ENCODE measurements at regions not wholly inside any gene's neighbourhood (a gene's known extent, or its start where the extent isn't known, plus 50 kb on each side); places are given as distances from the start of the nearest gene placed in this dataset.
A peak's percentile ranks its signal among the peaks of the same experiment; 100 is the strongest.
"Not testable (repeated sequence)": the region's sequence is repeated elsewhere in the genome, so short reads cannot be mapped to it uniquely, and the experiment has no call there.

DNA sequence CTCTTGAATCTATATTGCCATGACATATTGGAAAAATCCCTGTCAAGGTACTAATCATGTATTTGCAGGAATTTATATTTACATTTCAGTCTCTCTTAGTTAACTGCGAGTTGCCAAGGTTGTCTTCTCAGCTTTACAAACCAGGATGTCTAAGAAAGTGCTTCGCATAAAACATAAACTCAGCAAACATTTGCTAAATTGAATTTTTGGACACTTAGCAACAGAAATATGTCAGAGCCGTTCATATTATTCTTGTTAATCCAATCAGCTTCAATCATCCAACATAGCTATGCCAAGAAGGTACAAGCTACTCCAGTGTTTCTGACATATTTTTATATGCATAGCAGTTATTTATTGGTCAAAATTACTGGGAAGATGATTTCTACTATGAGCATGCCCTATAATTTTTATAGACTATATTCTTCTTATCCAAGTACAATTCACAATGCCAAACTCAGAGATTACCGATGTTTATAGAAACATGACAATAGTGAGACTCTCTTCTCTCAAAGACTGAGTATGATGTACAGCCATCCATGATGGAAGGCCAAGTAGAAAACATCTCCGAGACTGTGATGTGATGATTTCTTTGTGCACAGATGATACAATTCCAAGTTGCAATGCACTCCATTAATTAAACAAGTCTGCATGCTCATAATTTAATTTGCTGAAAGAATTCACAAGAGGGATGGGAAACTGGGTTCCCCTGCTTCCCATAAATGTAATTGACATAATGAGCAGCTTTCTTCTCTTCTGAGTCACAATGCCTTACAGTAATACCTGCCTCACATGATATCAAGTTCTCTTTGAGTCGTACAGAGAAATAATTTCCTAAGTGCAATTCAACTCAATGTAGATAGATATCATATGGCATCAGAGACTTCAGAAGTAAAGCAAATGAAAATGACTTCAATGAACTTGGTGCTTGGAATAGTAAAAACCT lies 776.3 kb downstream of the EFNB2 start:
- DNase-seq: no peak

DNA sequence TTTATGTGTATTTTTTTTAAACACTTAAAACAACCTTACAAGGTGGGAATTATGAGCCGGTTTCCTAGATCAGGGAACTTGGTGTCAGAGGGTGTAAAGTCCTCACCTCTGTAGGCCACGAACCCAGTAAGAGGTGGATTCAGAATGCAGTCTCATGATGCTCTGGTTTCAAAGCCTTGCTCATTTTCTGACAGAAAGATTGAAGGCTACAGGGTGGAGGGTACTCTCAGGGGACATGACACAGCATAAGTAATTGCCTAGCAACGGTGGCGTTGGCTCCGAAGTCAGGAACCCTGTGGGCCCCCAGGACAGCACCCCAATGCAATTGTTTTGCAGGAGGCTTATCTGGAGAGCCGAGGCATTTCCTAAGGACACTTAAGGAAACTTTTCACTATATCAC lies 794.7 kb downstream of the EFNB2 start:
- DNase-seq: no peak

DNA sequence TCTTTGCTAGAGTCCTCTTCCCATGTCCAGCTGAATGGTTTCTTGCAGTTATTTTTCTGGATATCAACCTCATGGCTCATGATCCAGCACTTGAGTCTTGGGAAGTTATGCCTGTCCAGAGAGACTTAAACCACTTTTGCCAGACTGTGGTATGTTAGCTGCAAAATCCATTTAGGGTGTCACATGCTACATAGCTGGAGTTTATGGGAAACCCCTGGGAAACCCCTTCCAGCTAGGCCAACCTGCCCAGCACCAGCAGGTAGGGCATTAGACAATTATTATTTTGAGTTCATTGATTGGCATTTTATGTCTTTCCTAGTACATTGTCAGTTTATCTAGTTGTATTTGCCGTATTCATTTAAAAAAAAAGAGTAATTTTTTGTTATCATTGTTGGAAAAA lies 797.8 kb downstream of the EFNB2 start:
- no peak for DNase-seq

DNA sequence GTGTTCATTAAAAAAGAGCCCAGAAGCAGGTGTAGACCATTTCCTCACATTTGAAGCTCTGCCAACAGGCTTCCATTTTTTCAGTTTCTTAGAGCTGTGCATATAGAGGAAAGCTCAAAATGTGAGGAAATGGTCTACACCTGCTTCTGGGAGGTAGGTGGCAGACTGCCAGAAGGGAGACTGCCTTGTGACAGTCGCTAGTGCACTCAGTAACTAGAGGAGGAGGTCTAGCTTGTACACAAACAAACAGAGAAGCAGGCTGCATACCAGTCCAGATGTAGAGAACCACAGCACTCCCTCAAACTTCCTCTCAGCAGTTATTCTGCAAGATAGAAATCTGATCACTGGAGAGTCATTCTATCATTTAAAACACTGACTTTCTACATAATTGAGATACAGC lies 800.2 kb downstream of the EFNB2 start:
- DNase-seq: peak; percentile 77

DNA sequence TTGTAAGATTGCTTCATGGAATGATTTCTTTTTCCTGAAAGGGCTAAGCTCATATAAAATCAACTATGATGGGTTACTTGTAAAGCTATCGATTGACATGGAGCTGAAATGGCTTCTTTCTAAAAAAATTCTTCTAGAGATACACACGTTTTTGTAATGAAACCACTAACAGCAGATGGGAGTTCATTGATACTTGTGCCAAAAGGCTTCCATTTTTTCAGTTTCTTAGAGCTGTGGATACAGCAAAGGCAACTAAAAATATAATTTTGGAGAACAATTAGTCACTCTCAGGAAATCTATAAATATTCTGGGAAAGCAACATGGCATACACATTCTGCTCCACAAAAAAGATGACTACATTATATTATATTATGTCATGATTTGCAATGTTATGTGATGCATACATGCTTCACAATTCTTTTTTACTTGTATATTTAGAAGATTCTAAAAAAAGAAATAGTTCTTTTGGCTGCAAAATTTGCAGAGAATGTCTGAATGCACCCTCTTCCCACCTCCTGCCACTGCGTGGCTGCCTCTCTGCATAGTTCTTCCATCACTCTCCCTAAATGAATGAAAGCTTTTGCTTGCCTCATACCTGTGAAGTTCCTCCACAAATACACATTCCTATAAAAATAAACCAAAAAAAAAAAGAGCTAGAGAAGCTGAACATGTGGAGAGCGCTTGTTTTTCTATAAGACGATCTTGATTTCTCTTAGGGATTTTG lies 802.5 kb downstream of the EFNB2 start:
- no peak for DNase-seq

DNA sequence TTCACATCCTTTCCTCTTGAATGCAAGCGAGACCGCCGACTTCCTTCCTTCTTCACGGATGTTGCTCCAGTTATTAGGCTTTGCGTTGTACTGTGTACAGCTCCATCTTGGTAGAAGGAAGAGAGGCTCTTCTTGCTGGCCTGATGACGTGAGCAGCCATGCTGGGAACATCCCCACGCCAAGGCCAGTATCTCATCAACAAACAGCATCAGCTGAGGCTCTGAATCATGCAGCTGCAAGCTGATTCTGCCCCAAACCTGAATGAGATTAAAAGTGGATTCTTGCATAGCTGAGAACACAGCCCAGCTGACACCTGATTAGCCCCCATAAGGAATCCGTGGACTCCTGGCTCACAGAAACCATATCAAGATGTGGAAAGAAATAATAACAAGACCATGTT lies 809.6 kb downstream of the EFNB2 start:
- DNase-seq: no peak

DNA sequence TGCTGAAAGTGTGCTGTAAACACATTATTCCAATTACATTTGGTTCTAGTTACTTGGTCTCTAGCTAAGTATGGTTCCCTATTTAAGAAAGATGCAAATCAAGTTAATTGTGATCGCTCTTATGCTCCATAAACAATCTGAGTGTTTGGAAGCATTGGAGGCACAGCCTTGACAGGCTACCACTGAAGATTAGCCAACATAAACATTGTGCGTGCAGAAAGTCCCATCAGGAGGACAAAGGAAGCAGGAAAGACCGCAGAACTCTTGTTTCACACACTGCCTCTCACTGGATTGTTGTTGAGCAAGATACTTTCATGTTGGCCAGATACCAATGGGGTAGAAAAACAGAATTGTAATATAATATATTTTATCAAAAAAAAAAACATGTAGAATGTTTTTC lies 814.4 kb downstream of the EFNB2 start:
- DNase-seq: no peak

DNA sequence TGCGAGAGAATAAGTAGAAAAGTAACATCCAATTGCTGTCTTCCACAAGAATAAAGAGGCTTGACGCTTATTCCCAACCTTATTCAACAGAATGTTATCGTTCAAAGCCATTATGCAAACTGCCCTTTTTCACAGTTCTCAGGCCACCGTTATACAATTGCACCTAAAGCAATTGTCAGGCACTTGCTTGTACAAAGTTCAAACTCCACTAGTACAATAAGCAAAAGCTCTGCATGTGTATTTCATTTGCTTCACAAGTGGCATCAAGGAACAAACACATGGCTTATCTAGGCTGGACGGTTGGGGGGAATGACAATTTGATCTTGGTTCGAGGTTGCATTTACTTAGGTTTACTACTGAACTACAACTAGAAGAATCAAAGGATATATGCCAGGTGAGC lies 815.6 kb downstream of the EFNB2 start:
- no peak for DNase-seq

DNA sequence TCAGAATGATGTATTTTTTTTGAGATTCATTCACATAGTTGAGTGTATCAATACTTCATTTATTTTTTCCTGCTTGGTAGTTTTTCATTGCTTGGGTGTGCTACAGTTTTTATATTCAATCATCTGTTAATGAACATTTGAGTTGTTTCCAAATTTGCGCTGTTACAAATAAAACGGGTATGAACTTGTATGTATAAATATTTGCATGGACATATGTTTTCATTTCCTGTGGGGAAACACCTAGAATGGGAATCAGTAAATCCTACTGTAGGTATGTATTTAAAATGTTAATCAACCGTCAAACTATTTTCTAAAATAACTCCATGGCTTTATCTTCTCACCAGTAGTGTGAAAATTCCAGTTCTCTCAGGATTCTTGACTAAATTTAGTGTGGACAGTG lies 826.3 kb downstream of the EFNB2 start:
- no peak for DNase-seq

DNA sequence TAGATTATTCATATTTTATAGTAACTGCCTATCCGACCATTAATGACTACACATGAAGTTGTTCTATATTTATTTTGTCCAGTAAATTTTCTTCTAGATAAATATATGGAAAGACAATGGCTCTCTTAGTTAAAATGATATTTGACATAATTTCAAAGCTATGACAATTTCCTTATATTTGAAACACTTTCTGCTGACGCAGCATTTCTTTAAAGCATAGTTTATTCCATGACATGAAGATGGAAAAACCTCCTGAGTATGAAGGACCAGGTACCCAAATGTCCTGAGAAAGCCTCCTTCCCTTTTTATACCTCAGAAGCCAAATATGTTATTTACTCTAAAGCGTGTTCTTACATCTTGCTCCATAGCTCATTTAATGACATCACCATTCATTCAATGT lies 831.6 kb downstream of the EFNB2 start:
- DNase-seq: no peak

DNA sequence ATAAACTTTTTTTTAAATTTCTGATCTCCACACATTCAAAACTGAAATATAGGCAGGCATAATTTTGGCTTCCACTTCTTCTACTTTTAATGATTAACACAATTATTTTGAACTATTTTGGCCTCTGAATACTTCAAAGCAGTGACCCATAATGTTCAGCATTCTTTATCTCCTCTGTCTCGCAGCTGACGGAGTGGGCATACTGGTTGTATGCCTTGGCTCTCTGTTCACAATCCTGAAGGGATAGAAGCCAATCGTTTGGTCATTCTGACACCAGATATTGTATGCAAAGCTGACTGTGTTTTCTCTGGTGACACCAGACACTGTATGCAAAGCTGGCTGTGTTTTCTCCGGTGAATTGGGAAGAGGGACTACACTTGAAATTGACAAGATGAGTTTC lies 833.0 kb downstream of the EFNB2 start:
- DNase-seq: no peak

DNA sequence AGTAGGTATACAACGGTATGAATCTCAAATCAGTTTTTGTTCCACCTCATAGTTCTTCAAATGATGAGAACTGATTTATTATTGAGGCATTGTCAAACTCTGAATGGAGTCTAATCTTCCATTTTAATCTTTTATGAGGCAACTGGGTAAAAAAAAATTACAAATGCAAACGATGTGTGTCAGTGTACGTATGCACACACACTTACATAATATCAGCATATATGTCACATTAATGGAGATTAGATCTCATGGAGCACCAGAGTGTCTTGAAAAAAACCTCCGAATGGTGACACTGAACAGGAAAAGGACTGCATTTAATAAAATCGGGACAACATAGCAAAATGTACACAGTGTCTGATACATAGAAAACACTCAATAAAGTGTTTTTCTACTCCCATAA lies 842.7 kb downstream of the EFNB2 start:
- no peak for DNase-seq

DNA sequence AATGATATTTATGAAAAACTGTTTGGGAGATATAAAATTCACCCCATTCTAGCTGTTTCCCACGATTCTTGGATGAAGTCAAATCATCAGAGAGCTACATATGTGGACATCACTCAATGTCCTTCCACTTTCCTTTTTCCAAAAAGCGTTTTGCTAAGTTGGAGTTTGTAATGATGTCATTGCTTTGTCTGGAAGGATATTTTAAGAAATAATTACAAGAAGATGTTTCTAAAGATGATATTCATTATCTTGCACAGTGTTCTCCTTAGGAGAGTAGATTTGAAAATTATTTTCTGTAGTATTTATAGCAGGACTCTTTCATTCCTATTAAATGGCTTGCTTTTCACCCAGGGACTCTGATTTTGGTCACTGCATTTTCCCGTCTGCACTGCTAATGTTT lies 851.2 kb downstream of the EFNB2 start:
- no peak for DNase-seq

DNA sequence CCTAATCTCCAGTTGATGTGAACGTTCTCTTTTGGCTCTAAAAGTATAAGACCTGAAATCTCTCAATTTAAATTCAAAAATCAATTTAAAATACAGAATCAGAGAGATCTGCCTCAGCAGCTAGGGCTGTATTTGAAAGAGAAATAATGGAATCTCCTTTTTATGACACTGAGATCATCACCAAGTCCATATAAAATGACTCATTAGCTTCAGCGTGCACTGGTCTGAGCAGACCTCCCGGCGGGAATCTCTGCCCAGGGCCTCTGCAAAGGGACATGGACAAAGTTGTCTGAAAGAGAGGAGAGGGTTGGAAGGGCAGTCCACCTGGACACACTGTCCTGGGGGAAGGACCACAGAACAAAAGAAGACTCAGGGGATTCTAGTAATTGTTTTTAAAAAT lies 855.6 kb downstream of the EFNB2 start:
- DNase-seq: no peak

DNA sequence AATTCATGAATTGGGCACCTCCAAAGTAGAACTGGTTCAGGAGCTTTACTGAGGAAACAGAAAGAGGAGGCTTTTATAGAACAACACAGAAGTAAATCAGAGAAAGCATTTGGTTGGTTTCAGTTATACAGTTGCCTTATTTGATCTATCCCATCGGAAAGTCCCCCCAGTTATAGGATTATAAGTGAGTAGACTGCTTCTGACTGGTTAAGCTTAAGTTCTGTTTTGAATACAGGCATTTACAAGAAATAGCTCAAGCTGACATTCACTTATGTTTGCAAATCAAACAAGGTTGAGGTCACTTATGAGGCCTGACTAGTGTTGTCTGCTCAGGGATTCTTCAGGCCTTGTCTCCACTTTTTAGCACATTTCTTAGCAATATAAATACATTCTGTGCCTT lies 857.4 kb downstream of the EFNB2 start:
- DNase-seq: no peak

DNA sequence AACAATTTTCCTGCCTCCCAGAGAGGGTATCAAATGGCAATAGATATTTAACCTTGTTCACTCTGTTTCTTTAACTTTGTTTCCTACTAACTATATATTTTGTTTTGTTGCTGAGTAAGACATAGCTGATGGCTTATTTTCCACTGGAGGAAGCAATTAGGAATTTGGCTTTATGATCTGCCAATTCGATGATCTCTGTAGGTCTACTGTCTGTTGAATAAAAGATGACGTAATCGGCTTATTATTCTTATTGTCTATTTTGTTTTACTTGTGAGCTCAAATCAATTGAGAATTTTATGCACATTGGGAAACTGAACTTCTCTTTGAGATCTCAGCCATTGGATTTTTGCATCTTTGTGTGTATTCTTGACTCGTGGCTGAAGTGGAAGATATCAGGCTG lies 862.6 kb downstream of the EFNB2 start:
- no peak for DNase-seq

DNA sequence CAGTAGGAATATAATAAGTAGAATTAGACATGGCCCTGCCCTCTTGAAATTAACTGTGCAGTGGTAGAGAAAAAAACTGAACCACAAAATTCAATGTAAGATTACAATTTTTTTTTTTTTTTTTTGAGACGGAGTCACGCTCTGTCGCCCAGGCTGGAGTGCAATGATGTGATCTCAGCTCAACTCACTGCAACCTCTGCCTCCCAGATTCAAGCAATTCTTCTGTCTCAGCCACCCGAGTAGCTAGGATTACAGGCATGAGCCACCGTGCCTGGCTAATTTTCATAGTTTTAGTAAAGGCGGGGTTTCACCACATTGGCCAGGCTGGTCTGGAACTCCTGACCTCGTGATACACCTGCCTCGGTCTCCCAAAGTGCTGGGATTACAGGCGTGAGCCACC lies 864.3 kb downstream of the EFNB2 start:
- not testable (repeated sequence) for DNase-seq

DNA sequence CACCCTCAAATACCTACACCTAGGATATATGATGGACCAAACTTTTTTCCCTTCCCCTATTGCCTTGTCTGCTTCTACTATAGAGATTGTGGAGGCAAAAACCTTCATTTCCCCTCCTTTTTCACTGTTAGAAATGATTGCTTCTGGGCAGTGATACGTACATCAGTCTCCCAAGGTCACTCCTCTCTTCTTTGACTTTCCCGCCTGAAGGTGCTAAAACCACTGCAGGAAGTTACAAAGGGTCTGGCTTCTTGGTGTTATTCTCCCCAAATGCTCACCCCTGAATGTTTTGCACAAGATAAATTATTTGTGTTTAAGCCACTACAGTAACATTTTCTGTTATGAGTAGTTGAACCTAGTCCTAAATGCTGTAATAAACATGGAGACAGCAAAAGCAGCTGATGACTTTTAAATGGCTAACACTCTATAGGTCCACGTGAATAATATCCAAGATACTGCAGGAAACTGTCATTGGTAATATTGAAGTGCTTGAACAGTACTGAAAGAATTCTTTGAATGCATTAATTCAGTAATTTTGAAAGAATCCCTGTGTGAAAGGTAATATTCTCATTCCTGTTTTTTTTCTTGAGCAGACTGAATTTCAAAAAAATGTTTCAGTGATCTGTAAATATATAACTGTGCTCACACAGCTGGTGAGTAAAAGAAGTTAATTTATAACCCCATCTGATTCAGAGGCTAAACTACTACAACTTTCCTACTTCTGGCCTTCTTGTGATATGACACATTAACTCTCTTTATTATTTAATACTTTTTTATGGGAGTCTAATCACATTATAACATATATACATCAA lies 865.1 kb downstream of the EFNB2 start:
- no peak for DNase-seq

DNA sequence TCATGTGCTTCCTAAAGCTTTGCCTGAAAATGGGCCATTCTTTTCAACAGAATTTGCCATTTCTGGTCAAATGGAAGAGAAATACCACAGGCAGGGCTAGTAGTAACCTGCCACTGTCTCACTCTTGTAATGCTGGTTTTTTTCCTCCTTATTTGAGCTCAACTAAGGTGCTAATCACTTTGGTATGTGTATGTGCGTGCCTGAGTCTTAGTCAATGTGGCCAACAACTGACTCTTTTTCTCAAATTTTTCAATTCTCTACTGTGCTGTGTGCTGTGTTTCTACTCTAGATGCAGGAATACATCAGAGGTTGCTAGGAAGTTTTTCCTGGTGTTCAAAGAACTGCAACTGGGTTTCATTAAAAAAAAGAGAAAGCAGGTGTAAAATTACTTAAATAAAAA lies 870.2 kb downstream of the EFNB2 start:
- DNase-seq: no peak

DNA sequence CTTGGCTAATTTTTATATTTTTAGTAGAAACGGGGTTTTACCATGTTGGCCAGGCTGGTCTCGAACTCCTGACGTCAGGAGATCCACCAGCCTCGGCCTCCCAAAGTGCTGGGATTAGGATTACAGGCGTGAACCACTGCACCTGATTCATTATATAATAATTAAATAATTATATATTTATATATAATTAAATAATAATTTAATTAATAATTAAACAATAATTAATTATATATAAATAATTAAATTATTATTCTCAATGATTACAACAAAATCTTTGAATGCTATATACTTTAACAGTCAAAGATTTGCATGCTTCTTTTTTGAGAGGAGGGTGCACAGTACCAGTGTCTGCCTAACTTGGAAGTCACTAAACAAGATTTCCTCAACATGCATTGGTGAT lies 872.3 kb downstream of the EFNB2 start:
- no peak for DNase-seq

DNA sequence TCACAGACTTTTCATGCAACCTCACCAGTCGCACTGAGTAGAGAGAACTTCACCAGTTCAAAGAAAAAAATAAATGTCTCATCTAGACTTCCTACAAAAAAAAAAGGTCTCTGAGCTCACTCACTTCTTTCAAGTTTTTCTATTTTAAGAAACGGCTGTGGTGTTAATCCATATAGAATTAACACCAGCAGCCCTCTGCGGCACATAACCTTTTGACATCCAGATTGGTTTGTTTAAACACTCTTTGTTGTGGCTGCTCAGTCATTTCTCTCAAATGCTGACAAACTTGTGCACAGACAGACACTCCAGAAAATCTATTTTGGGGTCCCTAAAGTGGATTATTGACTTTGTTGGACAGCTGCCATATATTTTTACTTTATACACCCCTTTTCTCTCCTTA lies 874.9 kb downstream of the EFNB2 start:
- no peak for DNase-seq

DNA sequence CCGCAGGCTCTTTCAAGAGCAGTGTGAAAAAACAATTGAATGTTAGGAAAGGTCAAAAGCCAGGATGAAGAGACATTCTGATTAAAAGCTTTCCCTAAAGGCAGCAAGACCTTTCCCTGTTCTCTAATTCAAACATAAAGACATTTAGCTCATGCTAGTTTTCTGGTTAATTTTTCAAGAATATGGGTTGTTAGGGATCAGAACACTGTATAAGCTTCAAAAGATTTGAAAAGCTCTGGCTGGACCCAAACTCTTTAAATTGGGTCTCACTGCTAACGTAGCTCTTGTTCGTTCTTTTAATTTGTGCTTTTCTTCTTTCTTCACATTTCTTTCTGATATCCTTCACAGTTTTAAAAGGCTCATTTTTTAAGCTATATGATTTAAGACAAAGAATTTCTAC lies 877.0 kb downstream of the EFNB2 start:
- no peak for DNase-seq

DNA sequence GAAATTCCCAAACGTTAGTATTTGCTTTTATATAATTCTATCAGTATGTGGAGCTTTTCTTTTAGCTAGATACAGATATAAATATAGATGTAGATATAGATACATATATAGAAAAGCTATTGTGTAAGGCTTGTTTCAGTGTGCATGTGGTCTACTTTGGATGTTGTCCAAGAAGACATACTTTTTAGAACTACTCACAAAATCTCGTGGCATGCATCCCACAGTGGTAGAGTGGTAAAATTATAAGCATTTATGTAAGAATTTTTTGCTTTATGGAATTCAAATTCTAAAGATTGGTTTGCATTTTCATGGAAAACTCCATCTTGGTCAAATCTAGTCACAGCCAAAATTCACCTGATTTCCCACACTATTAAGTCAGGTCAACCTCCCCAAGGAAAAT lies 880.4 kb downstream of the EFNB2 start:
- DNase-seq: no peak

DNA sequence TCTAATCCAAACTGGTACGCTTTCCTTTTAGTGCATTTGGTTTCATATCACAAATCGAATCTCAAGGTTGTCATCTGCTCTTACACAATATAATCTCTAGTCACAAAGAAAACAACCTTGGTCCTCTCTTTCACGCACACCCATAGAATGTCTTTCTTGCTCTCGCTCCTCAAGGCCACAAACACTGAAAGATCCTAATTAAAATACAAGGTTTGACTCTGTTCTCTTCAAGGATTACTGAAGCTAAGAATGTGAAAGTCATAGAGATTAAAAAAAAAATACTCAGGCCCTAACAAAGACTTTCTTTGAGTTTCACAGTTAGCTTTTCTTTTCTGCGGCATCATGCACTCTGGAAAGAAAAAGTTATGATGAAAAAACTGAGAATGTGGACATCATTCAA lies 891.5 kb downstream of the EFNB2 start:
- no peak for DNase-seq
